Superior temporal gyrus (tissue), 1 donor: ENCODE measurements at regions not wholly inside any gene's neighbourhood (a gene's known extent, or its start where the extent isn't known, plus 50 kb on each side); places are given as distances from the start of the nearest gene placed in this dataset.
A peak's percentile ranks its signal among the peaks of the same experiment; 100 is the strongest.

Experiments used
- DNase-seq: peaks from one replicate; pipeline ENCODE4 v3.0.0-alpha.2; 2016; ENCODE audit errors: extremely low spot score

DNA sequence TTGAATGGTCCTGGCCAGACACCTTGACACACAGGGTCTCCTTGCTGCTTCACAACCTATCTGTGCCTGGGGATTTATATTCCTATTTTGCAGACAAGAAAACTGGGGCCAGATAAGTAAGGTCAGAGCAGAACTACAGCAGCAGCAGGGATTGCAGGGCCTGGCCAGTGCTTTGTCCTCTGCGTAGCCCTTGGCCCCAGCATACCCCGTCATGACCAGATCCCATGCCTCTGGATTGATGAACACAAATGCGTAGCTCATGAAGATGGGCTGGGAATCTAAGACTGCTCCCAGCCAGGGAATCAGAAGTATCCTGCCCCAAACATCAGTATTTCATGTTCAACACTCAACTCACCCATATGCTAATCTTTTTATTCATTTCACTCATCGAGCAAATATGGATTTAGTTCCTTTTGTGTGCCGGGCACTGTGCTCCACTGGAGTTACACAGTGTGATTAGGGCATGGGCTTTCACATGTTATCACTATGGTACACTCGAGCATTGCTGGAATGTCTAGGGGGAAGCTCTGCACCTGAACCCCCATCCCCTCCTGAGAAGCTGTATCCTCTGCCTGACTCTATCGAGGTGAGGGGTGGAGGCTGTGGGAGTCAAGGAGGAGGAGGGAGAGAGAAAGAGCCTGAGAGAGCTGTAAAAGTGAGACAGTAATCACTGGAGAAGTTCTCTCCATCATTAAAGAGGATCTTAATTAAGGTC lies 143.3 kb downstream of the CYP26B1 start:
- no peak for DNase-seq

DNA sequence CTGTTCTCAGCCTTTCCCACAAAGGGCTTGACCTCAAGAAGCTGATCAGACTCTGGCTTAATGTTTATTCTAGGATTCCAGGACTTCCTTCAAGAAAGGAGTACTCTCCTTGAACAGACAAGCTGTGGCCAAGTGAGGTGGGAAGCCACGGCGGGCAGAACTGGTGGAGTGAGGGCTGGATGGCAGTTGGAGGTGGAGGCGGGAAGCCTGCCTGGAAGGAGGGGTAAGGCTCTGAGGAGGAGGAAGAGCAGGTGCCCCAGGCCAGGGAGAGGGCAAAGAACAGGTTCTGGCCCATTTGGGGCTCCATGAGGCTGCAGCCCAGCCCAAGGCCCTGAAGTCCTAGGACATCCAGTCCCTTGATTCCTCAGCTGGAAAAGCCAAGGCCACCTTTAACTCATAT lies 143.9 kb downstream of the CYP26B1 start:
- DNase-seq = no peak

DNA sequence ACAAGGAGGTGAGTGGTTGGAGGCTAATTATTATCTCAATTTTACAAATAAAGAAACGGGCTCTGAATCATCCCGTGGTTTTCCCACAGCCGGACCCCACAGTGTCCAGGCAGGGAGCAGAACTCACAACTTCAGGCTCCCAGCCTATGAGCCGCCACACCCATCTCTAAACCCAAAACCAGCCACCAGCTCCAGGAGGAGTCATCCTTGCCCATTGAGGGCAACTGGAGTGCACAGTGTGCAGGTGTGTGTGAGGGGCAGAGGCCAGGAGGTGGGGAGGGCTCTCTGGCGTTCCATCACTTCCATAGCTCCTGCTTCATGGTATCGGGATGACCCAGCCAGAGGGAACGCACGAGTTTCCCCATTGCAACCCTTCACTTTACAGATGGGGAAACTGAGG lies 144.5 kb downstream of the CYP26B1 start:
- DNase-seq = no peak

DNA sequence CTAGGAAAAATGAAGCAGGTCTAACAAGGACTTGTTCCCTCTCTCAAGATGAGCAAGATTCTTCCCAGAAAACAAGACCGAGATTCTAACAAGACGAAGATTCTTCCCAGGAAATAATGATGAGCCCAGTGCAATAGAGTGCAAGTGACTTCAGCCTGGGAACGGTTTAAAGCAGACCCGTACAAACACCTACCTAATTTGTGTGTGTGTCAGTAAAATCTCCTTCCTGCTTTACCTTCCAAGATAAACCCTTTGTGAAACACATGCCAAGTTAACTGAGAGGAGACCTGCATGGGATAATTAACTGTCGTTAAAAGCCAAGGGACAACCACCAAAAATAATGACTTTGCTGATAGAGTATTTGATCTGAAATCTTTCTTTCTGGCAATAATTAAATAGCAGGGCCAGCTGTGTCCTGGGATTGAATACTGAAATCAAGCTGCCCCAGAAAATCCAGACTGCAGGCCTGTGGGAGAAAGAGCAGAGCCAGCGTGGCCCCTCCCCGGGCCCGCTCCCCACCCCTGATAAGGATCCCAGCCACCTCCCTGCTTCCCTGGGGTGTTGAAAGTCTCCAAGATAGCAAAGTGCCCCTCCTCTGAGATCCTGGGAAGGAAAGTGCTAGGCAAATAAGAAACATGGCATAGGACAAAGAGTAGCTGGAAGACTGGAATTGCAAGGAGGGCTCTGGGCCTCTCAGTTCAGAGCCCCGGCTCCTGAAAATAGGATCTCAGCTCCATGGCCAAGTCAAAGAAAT lies 145.5 kb downstream of the CYP26B1 start:
- no peak for DNase-seq

DNA sequence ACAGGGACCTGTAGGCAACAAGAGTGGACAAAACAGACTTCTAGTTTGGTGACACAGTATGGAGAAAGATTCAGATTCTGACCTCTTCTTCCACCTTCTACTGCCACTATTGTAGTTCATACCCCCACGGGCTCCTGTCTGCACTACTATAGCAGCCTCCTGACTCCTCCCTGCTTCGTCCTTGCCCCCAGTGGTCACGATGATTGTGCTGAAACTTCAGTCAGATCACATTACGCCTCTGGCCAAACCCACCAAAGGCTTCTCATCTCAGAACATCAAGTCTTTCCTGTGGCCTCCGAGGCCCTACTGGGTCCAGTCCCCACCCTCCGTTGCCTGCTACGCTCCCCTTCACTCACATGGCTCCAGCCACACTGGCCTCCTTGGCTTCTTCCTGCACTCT lies 147.6 kb downstream of the CYP26B1 start:
- DNase-seq = no peak

DNA sequence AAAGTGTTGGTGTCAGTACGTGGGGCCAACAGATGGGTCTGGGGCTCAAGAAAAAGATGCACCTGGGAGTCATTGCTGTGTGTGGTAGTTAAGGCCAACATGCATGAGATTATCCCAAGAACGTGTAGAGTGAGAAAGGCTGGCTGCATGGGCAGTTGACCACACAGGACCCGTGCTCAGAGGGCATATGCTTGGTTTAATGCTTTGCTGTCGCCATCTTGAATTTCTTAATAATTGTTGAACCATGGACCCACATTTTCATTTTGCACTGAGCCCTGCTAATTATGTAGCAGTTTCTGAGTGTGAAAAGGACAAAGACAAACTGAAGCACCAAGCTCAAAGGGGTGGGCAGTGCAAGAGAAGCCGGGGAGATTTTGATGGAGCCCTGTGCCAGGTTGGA lies 148.1 kb downstream of the CYP26B1 start:
- no peak for DNase-seq

DNA sequence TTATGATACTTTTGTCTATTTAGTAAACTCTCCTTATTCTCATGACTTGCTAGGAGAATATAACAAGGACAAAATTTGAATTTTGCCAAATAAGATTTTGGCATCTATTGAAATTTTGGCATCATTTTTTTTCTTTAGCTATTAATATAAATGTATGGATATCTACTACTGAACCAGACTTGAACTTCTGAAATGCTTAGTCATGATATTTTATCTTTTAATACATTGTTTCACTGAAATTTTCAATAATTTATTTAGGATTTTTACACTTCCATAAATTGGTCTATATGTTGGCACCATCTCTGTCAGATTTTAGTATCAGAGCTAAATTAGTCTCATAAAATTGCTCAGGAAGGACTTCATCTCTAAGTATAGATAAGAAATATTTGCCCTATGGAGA lies 149.8 kb downstream of the CYP26B1 start:
- DNase-seq = no peak

DNA sequence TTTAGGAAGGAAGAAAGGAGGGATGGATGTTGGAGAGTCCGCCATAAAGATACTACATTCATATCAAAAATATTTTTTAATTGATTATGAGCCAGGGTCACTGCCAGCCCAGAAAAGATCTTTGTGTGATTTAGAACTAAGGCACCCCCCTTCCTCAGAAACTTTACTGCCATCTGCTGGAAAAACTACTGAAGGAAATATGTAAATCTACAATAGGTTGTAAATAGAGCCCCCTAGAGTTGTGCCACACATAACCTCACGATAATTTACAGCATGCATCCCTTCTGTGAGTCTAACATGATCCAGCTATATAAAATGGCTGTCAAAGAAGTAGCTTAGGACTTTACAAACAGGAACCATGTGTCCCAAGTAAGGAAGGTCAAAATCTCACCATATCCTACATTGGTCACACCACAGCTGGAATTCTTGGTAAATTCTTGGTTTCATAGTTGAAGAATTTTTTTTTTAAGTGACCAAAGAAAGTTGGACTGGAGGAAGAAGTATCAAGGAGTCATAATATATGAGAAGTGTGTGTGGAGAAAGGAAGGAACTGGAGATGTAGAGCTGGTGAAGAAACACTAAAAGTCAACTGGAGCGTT lies 152.5 kb downstream of the CYP26B1 start:
- peak; percentile 21 for DNase-seq

DNA sequence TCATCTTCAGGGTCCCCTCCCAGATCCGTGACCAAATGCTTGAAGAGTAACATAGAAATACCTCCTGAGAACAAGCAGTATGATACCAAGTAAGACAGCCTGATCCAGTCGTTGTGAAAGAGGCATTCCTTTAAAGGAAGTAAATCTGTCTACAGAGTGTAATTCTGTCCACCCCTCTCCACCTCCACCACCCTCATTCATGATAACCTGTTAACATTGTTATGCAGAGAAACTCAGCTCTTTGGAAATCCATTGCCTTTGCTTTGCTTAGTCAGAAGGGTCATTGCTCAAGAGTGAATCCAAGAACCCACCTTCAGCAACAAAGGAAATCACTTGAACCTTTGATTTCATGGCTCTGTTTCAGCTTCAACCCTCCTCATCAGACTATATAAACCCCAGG lies 155.6 kb downstream of the CYP26B1 start:
- DNase-seq = no peak

DNA sequence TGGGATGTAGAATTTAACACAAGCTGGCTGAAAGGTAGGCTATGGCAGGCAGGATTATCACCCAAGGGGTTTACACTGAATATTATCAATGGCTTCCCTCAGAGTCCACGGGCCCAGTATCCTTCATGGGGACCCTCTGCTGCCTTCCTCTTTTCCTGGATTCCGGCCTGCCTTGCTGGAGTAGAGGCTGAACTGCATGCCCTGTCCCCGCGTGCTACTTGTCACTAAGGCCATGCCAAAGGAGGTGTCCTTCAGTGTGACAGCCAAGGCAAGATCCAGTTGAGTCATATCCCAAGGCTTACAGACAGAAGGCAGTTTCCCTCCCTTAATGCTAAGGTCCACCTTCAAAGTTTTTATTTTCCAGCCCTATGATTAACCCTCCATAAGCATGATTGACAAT lies 156.3 kb downstream of the CYP26B1 start:
- no peak for DNase-seq

DNA sequence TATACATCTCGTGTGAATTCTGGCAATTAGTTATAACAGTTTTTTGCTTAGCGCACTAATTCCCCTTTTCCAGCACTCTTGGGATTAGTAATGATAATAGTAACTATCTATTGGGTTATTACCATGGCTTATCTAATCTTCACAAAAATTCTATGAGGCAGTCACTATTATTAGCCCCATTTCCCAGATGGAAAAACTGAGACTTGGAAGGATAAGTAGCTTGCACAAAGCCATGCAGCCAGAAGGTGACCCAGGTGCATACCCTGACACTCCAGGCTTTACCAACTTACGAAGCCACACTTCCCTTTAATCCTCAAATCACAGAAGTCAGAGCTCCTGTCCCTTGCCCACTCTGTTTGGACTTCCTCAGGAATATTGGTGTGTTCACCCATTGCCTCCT lies 156.8 kb downstream of the CYP26B1 start:
- DNase-seq = no peak

DNA sequence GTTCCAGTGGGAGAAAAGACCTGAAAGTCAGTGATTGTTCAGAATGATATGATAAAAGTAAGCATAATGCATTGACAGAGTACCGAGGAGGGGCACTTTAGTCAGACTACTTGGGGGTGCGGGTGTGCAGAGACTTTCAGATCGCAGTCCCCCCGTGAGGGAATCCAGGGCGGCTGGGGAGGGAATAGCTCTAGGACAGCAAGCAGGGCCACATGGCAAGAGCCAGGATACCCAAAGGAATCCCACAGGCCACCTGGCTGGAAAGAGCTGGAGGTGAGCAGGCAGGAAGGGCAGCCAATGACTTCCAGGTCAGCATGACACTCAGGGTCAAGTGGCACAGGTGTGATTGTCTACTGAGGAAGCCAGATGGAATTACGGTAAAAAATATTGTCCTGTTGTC lies 157.5 kb downstream of the CYP26B1 start:
- no peak for DNase-seq

DNA sequence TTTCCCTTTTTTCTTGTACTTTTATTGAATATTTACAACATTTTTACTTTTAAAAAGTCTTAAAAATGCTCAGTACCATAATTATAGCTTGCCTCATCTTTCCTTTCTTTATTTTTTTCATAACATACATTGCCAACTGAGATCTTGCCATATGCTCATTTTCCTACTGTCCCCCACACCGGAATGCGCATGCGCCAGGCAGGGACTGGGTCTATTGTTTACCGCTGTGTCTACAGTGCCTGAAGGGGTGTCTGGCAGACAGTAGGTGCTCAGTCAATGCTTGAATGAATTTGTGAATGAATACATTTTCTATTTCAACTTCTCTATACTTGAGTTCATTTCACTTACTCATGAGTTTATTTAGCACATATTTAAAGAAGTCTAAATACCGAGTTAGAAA lies 158.0 kb downstream of the CYP26B1 start:
- DNase-seq = no peak

DNA sequence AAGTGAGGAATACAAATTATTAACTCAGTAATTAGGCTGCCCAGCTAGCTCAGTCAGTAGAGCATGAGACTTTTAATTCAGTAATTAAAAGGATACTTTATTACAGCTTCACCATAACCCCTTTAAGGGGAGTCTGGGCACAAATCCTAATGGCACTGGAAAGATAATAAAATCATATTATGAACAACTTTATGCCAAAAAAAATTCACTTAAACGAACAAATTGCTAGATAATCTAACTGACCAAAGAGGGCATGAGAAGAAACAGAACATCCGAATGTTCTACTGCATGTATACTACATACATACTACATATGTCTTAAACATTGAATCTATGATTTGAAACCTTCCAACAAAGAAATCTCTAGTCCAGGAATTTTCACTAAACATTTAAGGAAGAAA lies 159.5 kb downstream of the CYP26B1 start:
- DNase-seq = no peak

DNA sequence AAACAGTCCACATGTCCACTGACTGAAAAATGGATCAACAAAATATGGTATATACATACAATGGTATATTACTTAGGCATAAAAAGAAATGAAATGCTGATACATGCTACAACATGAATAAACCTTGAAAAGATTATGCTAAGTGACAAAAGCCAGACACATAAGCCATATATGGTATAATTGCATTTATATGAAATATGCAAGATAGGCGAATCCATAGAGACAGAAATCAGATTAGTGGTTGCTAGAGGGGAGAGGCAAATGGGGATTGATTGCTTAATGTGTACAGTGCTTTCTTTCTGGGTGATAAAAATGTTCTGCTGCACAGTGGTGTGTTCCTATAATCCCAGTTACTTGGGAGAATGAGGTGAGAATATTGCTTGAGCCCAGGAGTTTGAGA lies 171.0 kb downstream of the CYP26B1 start:
- no peak for DNase-seq

DNA sequence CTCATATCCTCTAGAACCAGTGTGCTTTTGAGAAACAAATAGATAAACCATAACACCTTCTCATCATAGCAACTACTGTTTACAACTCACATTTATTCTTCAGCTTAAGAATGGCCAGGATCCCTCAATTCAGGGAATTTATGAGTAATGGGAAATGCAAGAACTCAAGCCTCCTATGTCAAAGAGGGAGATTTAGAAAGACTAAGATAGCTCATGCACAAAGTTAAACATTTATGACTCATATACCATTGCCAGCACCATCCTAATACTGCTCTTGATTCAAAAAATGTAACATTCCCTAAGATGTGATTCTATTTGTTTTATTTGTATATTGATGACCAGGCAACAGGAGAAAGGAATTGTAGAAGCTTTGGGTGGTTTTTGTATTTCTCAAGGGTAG lies 172.8 kb downstream of the CYP26B1 start:
- DNase-seq = no peak

DNA sequence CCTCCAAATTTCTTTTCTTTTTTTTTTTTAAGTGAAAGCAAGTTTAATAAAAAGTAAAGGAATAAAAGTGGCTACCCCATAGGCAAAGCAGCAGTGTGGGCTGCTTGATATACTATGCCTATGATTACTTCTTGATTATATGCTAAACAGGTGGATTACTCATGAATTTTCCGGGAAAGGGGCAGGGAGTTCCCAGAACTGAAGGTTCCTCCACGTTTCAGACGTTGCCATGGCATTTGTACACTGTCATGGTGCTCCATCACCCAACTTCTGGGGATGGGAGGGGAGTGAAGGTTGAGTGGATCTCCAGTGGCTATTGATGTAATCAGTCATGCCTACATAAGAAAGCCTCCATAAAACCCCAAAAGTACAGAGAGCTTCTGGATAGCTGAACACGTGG lies 176.2 kb downstream of the CYP26B1 start:
- DNase-seq = no peak

DNA sequence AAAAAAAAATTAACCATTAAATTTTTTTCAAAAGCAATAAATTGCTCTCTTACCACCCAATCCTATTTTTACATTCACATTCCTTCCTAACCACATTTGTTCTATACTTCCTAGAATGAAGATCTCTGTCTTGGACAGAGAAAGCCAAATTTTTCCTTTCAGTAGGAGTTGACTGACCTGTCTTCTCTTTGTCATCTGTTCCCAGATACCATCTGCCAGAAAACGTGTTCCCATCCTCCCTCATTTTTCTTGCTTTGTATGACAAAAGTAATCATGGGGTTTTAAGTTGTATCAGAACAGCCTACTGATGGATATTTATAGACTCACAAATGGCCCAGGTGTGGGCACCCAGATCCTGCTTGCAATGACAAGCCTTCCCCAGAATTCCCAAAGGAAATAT lies 182.1 kb downstream of the CYP26B1 start:
- DNase-seq = peak; percentile 28

DNA sequence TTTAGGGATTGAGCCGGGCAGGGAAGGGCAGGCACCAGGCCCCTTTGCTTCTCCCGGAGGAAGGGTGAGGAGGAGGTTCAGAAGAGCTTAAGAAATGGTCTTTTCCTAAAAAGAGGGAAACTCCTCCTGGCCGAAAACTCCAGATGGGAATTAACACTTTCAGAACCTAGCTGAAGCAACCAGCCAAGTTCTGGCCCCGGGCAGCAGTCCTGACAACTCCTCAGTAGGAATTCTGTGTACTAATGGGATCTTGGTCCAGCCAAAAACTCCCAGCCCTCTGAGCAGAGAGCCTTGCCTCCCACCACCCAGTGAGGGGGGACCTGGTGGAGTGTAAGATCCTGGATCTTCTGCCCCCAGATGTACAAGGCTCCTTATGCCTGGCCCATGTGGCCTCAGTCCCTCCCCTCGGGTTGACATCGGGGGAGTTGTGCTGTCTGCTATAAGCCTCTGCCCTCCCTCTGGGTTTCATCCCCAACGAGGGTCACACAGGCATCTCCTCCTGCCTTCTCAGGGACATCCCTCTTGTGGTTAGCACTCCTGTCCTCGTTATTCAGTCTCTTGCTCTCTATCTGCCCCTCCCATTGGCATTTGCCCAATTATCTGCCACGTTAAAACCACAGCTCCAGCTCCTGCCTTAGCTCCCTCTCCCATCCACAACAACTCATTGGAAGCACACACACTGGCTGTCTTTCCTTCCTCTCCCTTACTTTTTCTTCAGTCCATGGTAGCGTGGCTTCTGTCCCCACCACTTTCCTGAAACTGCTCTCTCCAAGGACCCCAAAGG lies 184.6 kb downstream of the CYP26B1 start:
- DNase-seq = no peak

DNA sequence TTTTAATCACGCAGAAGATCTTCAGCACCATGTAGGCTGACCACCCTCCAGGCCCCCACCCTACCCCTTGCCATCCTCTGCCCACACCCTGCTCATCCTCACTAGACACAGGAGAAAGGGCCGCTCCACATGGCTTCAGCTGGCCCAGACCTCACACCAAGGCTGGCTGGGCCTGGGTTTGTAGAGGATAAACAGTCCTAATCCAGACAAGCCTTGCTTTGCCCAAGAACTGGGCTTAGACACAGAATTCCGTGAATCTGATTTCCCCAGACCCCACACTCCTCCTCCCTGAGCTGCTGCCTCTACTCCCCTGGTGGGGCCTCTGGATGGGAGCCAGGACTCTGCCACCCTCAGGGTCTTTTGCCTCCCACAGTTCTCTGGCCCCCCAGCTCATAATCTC lies 185.3 kb downstream of the CYP26B1 start:
- DNase-seq = no peak

DNA sequence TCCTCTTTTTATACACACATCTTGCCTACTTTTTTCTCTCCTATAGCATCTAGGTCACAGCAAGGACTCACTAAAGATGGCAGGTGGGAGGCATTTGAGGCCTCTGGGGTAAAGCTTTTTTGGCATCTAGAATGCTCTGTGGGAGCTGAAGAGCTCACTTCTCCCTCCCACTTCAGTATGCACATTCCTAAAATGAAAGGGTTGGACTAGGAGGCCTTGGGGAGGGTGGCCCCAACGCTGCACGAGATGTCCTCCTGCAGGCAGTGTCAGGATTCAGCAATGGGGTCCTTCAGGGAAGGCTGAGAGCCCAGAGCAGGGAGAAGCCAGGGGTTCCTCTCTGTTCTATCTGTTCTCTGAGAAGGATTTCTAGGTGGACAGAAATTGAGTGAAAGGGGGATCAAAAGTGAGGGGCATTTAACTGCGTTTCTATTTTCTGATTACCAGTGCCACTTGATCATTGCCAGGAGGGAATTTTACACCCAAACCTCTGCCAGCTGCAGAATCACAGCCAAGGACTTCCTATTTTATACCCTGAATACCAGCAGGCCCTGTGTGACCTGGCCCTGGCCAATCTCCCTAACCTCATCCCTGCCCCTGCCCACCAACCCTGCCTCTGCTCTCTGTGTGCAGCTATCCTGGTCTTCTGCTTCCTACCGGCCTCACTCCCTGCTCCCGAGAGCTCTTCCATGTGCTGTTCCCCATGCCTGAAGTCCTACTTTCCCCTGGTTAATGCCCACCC lies 186.2 kb downstream of the CYP26B1 start:
- no peak for DNase-seq

DNA sequence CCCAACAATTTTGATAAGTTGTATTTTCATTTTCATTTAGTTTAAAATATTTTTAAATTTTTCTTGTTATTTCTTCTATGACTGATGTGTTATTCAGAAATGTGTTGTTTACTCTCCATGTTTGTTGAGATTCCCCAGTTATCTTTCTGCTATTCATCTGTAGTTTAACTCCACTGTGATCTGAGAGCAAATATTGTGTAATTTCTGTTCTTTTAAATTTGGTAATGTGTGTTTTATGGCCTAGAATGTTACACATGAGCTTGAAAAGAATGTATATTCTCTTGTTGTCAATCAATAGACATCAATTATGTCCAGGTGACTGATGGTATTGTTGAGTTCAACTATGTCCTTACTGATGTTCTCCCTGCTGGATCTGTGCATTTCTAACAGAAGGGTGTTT lies 188.2 kb downstream of the CYP26B1 start:
- no peak for DNase-seq
